ENCODE measurements at regions not wholly inside any gene's neighbourhood (a gene's known extent, or its start where the extent isn't known, plus 50 kb on each side); places are given as distances from the start of the nearest gene placed in this dataset.

DNA sequence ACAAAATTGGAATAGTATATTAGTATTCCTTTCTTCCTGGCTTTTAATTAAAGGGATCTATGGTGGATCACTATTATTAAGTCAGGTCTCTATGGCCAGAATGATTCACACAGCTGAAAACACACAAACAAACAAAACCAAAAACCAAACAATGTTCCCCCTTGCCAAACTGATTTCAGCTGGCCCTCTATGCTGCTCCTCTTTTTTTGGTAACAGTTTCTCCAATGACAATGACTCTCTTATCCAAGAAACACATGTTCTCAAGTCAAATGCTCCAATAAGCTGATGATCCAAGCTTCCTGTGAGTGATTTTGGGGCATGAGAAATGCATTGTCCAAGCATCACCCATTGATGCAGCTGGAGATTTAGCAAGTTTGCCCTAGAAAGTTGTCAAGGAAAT lies 193.4 kb upstream of the TUT7 start:
- no peak for ATAC-seq (ENCODE audit: low read depth)
- Mint-ChIP-seq H3K27ac (no peak overlapping the region), H3K9me3 (no peaks in the 10 kb centered on the region), H3K4me1 (no peaks in the 10 kb centered on the region), H3K27me3 (peaks cover 10% of the 10 kb centered on the region), H3K4me3 (no peak overlapping the region), H3K36me3 (ENCODE audit: low read depth) (no peaks in the 10 kb centered on the region)
- ChIA-PET POLR2A (no interaction called here), CTCF (no interaction called here)
- TF ChIP-seq, protein P1, sequence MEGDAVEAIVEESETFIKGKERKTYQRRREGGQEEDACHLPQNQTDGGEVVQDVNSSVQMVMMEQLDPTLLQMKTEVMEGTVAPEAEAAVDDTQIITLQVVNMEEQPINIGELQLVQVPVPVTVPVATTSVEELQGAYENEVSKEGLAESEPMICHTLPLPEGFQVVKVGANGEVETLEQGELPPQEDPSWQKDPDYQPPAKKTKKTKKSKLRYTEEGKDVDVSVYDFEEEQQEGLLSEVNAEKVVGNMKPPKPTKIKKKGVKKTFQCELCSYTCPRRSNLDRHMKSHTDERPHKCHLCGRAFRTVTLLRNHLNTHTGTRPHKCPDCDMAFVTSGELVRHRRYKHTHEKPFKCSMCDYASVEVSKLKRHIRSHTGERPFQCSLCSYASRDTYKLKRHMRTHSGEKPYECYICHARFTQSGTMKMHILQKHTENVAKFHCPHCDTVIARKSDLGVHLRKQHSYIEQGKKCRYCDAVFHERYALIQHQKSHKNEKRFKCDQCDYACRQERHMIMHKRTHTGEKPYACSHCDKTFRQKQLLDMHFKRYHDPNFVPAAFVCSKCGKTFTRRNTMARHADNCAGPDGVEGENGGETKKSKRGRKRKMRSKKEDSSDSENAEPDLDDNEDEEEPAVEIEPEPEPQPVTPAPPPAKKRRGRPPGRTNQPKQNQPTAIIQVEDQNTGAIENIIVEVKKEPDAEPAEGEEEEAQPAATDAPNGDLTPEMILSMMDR (IDR thresholded peaks at IDR 0.05): no peak
- intact Hi-C loops (cut with micrococcal nuclease): loop anchor here (10.0 kb wide), 1 partner anchor 63 kb away; no protein-coding TSS in a partner anchor
- DNase-seq: no peak

DNA sequence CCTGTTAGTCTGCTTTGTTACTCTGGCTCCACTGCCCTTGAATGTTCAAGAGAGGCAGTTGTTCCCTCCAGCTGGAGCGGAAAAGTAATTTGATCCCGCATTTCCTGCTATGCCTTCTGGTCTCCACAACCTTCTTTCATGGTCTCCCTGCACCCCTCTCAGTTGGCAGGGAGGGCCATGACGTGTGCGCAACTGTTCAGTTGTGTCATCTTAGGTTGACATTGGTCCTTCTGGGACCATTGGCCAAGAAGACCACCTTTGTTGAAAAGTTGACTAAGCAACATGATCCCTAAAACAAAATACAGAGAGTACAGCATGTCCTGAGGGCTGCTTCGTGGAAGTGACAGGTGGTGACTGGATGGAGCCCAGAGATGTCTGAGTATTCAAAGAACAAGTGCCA lies 192.5 kb upstream of the TUT7 start:
- H3K4me1 Mint-ChIP-seq: no peaks in the 10 kb centered on the region
- no peak for DNase-seq
- no peak for ATAC-seq (ENCODE audit: low read depth)
- ChIA-PET CTCF (no interaction called here), POLR2A (no interaction called here)
- H3K27me3 Mint-ChIP-seq: peaks cover 7% of the 10 kb centered on the region
- TF ChIP-seq, protein P1 (IDR thresholded peaks at IDR 0.05): no peak
- no peak overlapping the region for H3K27ac Mint-ChIP-seq
- no peaks in the 10 kb centered on the region for H3K36me3 Mint-ChIP-seq (ENCODE audit: low read depth)
- intact Hi-C loops (cut with micrococcal nuclease): loop anchor here (10.0 kb wide), 1 partner anchor 62 kb away; no protein-coding TSS in a partner anchor
- H3K4me3 Mint-ChIP-seq: no peak overlapping the region
- no peaks in the 10 kb centered on the region for H3K9me3 Mint-ChIP-seq

DNA sequence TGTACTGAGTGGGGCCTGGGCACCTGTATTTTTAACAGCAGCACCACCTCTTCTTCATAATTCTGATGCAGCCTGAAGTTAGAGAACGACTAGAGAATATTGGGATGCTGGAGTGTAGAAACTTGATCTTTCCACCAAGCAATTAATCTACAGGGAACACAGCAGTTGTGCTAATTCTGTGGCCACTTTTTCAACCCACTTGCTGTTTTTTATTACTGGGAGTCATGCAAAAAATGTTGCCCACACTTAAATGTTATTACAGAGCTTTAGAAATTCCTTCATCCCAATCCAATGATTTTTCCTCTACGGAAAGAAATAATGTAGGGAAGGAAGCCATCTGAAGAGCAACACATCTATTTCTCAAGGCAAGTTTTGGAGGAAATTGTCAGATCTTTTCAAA lies 190.9 kb upstream of the TUT7 start:
- Mint-ChIP-seq H3K4me3 (no peak overlapping the region), H3K27ac (no peak overlapping the region), H3K27me3 (peaks cover 3% of the 10 kb centered on the region), H3K9me3 (no peaks in the 10 kb centered on the region), H3K4me1 (no peaks in the 10 kb centered on the region), H3K36me3 (ENCODE audit: low read depth) (no peaks in the 10 kb centered on the region)
- intact Hi-C loops (cut with micrococcal nuclease): loop anchor here (10.0 kb wide), 1 partner anchor 60 kb away; no protein-coding TSS in a partner anchor
- TF ChIP-seq, protein P1 (IDR thresholded peaks at IDR 0.05): no peak
- POLR2A ChIA-PET: no interaction called here
- CTCF ChIA-PET: no interaction called here
- DNase-seq (no peak), ATAC-seq (ENCODE audit: low read depth) (no peak)

DNA sequence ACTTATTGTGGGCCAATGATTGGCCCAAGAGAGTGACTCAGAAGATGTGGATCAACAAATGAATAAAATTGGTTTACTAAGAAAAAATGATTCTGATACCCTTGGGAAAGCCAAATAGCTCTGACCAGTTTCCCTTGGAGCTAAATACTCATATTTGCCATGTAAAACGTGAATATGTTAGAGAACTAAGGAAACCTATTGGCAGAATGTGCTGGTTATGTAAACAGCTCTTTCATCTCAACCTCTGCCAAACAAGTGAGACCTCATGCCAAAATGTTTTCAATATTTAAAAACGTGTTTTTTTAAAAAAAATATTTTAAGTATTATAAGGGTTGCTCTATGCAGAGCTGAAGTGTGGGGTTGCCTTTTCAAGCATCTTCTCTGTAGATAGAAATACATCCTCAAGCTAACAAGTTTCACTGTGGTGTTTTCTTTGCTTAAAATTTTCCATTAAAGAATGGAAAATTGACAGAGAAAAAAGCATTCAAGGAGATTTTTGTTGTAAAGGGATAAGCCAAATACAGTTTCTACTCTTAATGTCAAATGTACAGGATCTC lies 186.9 kb upstream of the TUT7 start:
- DNase-seq: no peak

DNA sequence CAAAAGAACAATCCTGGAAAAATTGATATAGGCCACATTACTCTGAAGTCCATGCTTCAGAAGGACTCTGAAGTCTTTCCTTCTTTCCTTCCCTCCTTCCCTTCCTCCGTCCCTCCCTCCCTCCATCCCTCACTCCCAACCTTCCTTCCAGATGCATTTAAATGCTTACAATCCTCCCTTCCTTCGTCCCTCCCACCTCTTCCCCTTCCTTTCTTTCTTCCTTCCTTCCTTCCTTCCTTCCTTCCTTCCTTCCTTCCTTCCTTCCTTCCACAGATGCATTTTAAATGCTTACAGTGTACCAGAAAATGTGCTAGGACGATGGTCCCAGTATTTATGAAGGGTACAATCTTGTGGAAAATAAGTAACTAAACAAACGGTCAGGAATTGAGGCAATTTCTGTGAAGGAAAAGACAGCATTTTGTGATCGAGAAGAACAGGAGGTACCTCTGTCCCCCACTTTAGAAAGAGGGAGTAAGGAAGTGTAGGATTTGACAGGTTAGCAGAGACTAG lies 181.3 kb upstream of the TUT7 start:
- DNase-seq (no peak), ATAC-seq (ENCODE audit: low read depth) (no peak)
- Mint-ChIP-seq H3K27ac (no peak overlapping the region), H3K4me1 (no peaks in the 10 kb centered on the region), H3K27me3 (no peaks in the 10 kb centered on the region), H3K36me3 (ENCODE audit: low read depth) (no peaks in the 10 kb centered on the region), H3K4me3 (no peak overlapping the region), H3K9me3 (peaks cover 4% of the 10 kb centered on the region)
- intact Hi-C loops (cut with micrococcal nuclease): no loop called here
- ChIA-PET CTCF (no interaction called here), POLR2A (no interaction called here)
- TF ChIP-seq, protein P1 (IDR thresholded peaks at IDR 0.05): no peak

More for the DNA sequence above, 186.9 kb upstream of the TUT7 start:
- Mint-ChIP-seq H3K4me3 (no peak overlapping the region), H3K36me3 (ENCODE audit: low read depth) (no peaks in the 10 kb centered on the region), H3K9me3 (peaks cover 4% of the 10 kb centered on the region), H3K27ac (no peak overlapping the region), H3K27me3 (no peaks in the 10 kb centered on the region), H3K4me1 (no peaks in the 10 kb centered on the region)
- ATAC-seq (ENCODE audit: low read depth): no peak
- TF ChIP-seq, protein P1 (IDR thresholded peaks at IDR 0.05): no peak
- ChIA-PET CTCF (no interaction called here), POLR2A (no interaction called here)
- intact Hi-C loops (cut with micrococcal nuclease): loop anchor here (10.0 kb wide), 1 partner anchor 56 kb away; no protein-coding TSS in a partner anchor
